Panc1 (cell line): ENCODE measurements at regions not wholly inside any gene's neighbourhood (a gene's known extent, or its start where the extent isn't known, plus 50 kb on each side); places are given as distances from the start of the nearest gene placed in this dataset.

Experiments used
- CTCF ChIP-seq: fragments of 450-650 bp; IDR thresholded peaks from 2 replicates; pipeline ENCODE4 v1.5.1; 2017; ENCODE audit warnings: mild to moderate bottlenecking
- POLR2AphosphoS5 ChIP-seq: IDR thresholded peaks from 2 replicates; pipeline ENCODE4 v1.6.1; 2012; ENCODE audit warnings: mild to moderate bottlenecking, low read depth, low read length, moderate library complexity
- REST ChIP-seq, 2 experiments: IDR thresholded peaks; 2 replicates each; pipeline ENCODE4 v1.6.1; 2011 to 2012; ENCODE audit warnings: low read depth in 2 of 2, control low read depth in 1 of 2, low read length in 1 of 2, mild to moderate bottlenecking in 1 of 2, moderate library complexity in 1 of 2; ENCODE audit not compliant: insufficient read depth in 1 of 2
- SIN3A ChIP-seq: IDR thresholded peaks from 2 replicates; pipeline ENCODE4 v1.6.1; 2012; ENCODE audit warnings: low read depth, mild to moderate bottlenecking, low read length, moderate library complexity, borderline replicate concordance; ENCODE audit not compliant: insufficient read depth

- TF ChIP-seq CTCF (no peak), SIN3A (no peak), POLR2AphosphoS5 (no peak), REST (IDR thresholded peaks at IDR 0.05; ENCODE audit: insufficient read depth in 1 of 2, low read depth in 2 of 2, low read length in 1 of 2) (no peak)
Measured at GRCh38 chr5:77926337-77926736, 150.2 kb upstream of the TBCA start.
